Islet of Langerhans (tissue), 1 donor: ENCODE measurements at regions not wholly inside any gene's neighbourhood (a gene's known extent, or its start where the extent isn't known, plus 50 kb on each side); places are given as distances from the start of the nearest gene placed in this dataset.
"Not testable (repeated sequence)": the region's sequence is repeated elsewhere in the genome, so short reads cannot be mapped to it uniquely, and the experiment has no call there.

Source experiments
- FAIRE-seq: peaks from one replicate; lab custom pipeline; 2011; peaks lifted over from hg19 to GRCh38; lab: Jason Lieb, UNC

- FAIRE-seq = not testable (repeated sequence)
Observed at GRCh38 chr20:55412508-55412907, 592.8 kb downstream of the CBLN4 start.

- FAIRE-seq = no peak
Observed at GRCh38 chr20:55406891-55407290, 598.4 kb downstream of the CBLN4 start.

- FAIRE-seq = no peak
Observed at GRCh38 chr20:55394592-55394991, 610.7 kb downstream of the CBLN4 start.

GRCh38 chr20:55390791-55391190 lies 614.5 kb downstream of the CBLN4 start:
- FAIRE-seq = no peak

GRCh38 chr20:55386686-55387085 lies 618.6 kb downstream of the CBLN4 start:
- no peak for FAIRE-seq

- FAIRE-seq = no peak
Observed at GRCh38 chr20:55375920-55376319, 629.4 kb downstream of the CBLN4 start.

GRCh38 chr20:55365745-55366144 lies 639.6 kb downstream of the CBLN4 start:
- no peak for FAIRE-seq

- FAIRE-seq = no peak
Observed at GRCh38 chr20:55360895-55361294, 644.4 kb downstream of the CBLN4 start.

- no peak for FAIRE-seq
Observed at GRCh38 chr20:55354720-55355119, 650.6 kb downstream of the CBLN4 start.

GRCh38 chr20:55353206-55353605 lies 652.1 kb downstream of the CBLN4 start:
- no peak for FAIRE-seq

GRCh38 chr20:55348223-55348622 lies 657.1 kb downstream of the CBLN4 start:
- FAIRE-seq = no peak

GRCh38 chr20:55342822-55343221 lies 662.5 kb downstream of the CBLN4 start:
- no peak for FAIRE-seq

- no peak for FAIRE-seq
Observed at GRCh38 chr20:55333798-55334197, 671.5 kb downstream of the CBLN4 start.

GRCh38 chr20:55329108-55329507 lies 676.2 kb downstream of the CBLN4 start:
- no peak for FAIRE-seq

GRCh38 chr20:55322745-55323144 lies 682.6 kb downstream of the CBLN4 start:
- no peak for FAIRE-seq

- no peak for FAIRE-seq
Observed at GRCh38 chr20:55316753-55317152, 688.6 kb downstream of the CBLN4 start.

- not testable (repeated sequence) for FAIRE-seq
Observed at GRCh38 chr20:55310844-55311243, 694.5 kb downstream of the CBLN4 start.

GRCh38 chr20:55291261-55291660 lies 714.1 kb downstream of the CBLN4 start:
- no peak for FAIRE-seq

GRCh38 chr20:55283889-55284288 lies 721.4 kb downstream of the CBLN4 start:
- no peak for FAIRE-seq

- no peak for FAIRE-seq
Observed at GRCh38 chr20:55273149-55273548, 732.2 kb downstream of the CBLN4 start.

- FAIRE-seq = no peak
Observed at GRCh38 chr20:55271371-55271770, 733.9 kb downstream of the CBLN4 start.

GRCh38 chr20:55269913-55270312 lies 735.4 kb downstream of the CBLN4 start:
- no peak for FAIRE-seq

- FAIRE-seq = no peak
Observed at GRCh38 chr20:55266361-55266760, 739.0 kb downstream of the CBLN4 start.

GRCh38 chr20:55264703-55265239 lies 740.5 kb downstream of the CBLN4 start:
- FAIRE-seq = no peak

- no peak for FAIRE-seq
Observed at GRCh38 chr20:55258559-55258958, 746.8 kb downstream of the CBLN4 start.
